ENCODE measurements at regions not wholly inside any gene's neighbourhood (a gene's known extent, or its start where the extent isn't known, plus 50 kb on each side); places are given as distances from the start of the nearest gene placed in this dataset.

GRCh38 chr7:26470691-26471090 lies 179.0 kb downstream of the SNX10 start:
- no peaks in the 10 kb centered on the region for H3K4me1 Mint-ChIP-seq (ENCODE audit: low read depth)
- H3K27ac Mint-ChIP-seq, result no peak overlapping the region
- no peaks in the 10 kb centered on the region for H3K9me3 Mint-ChIP-seq

GRCh38 chr7:26471306-26472075 lies 179.8 kb downstream of the SNX10 start:
- H3K27me3 Mint-ChIP-seq, result peaks cover 16% of the 10 kb centered on the region
- no peak overlapping the region for H3K4me3 Mint-ChIP-seq
- no peaks in the 10 kb centered on the region for H3K4me1 Mint-ChIP-seq (ENCODE audit: low read depth)
- no peaks in the 10 kb centered on the region for H3K9me3 Mint-ChIP-seq
- no peak overlapping the region for H3K27ac Mint-ChIP-seq
- H3K36me3 Mint-ChIP-seq (ENCODE audit: low read depth), result no peaks in the 10 kb centered on the region

More at GRCh38 chr7:26470691-26471090, 179.0 kb downstream of the SNX10 start:
- Mint-ChIP-seq H3K36me3 (ENCODE audit: low read depth) (no peaks in the 10 kb centered on the region), H3K4me3 (no peak overlapping the region), H3K27me3 (peaks cover 9% of the 10 kb centered on the region)

- Mint-ChIP-seq H3K9me3 (no peaks in the 10 kb centered on the region), H3K36me3 (ENCODE audit: low read depth) (no peaks in the 10 kb centered on the region), H3K4me3 (no peak overlapping the region), H3K27ac (no peak overlapping the region), H3K27me3 (peaks cover 16% of the 10 kb centered on the region), H3K4me1 (ENCODE audit: low read depth) (no peaks in the 10 kb centered on the region)
Observed at GRCh38 chr7:26472971-26473370, 181.3 kb downstream of the SNX10 start.

- H3K27me3 Mint-ChIP-seq, result peaks cover 13% of the 10 kb centered on the region
- H3K27ac Mint-ChIP-seq, result no peak overlapping the region
Observed at GRCh38 chr7:26476271-26476670, 184.6 kb downstream of the SNX10 start.

GRCh38 chr7:26477381-26477990 lies 185.8 kb downstream of the SNX10 start:
- no peaks in the 10 kb centered on the region for H3K36me3 Mint-ChIP-seq (ENCODE audit: low read depth)
- no peaks in the 10 kb centered on the region for H3K4me1 Mint-ChIP-seq (ENCODE audit: low read depth)
- peaks cover 13% of the 10 kb centered on the region for H3K27me3 Mint-ChIP-seq
- H3K4me3 Mint-ChIP-seq, result no peak overlapping the region
- no peak overlapping the region for H3K27ac Mint-ChIP-seq
- H3K9me3 Mint-ChIP-seq, result no peaks in the 10 kb centered on the region

More at GRCh38 chr7:26476271-26476670, 184.6 kb downstream of the SNX10 start:
- Mint-ChIP-seq H3K36me3 (ENCODE audit: low read depth) (no peaks in the 10 kb centered on the region), H3K4me1 (ENCODE audit: low read depth) (no peaks in the 10 kb centered on the region), H3K9me3 (no peaks in the 10 kb centered on the region), H3K4me3 (no peak overlapping the region)

GRCh38 chr7:26478550-26478949 lies 186.9 kb downstream of the SNX10 start:
- no peaks in the 10 kb centered on the region for H3K36me3 Mint-ChIP-seq (ENCODE audit: low read depth)
- peaks cover 13% of the 10 kb centered on the region for H3K27me3 Mint-ChIP-seq
- H3K4me3 Mint-ChIP-seq, result no peak overlapping the region
- H3K4me1 Mint-ChIP-seq (ENCODE audit: low read depth), result no peaks in the 10 kb centered on the region
- H3K27ac Mint-ChIP-seq, result no peak overlapping the region
- no peaks in the 10 kb centered on the region for H3K9me3 Mint-ChIP-seq

- Mint-ChIP-seq H3K27me3 (peaks cover 9% of the 10 kb centered on the region), H3K36me3 (ENCODE audit: low read depth) (no peaks in the 10 kb centered on the region), H3K27ac (no peak overlapping the region), H3K4me3 (no peak overlapping the region), H3K4me1 (ENCODE audit: low read depth) (no peaks in the 10 kb centered on the region), H3K9me3 (no peaks in the 10 kb centered on the region)
Observed at GRCh38 chr7:26479581-26479980, 187.9 kb downstream of the SNX10 start.

- Mint-ChIP-seq H3K4me3 (no peak overlapping the region), H3K9me3 (no peaks in the 10 kb centered on the region), H3K36me3 (ENCODE audit: low read depth) (no peaks in the 10 kb centered on the region), H3K27me3 (peaks cover 9% of the 10 kb centered on the region), H3K27ac (no peak overlapping the region), H3K4me1 (ENCODE audit: low read depth) (no peaks in the 10 kb centered on the region)
Observed at GRCh38 chr7:26480156-26480555, 188.5 kb downstream of the SNX10 start.

GRCh38 chr7:26482927-26483326 lies 191.3 kb downstream of the SNX10 start:
- no peak overlapping the region for H3K27ac Mint-ChIP-seq
- H3K4me1 Mint-ChIP-seq (ENCODE audit: low read depth), result no peaks in the 10 kb centered on the region
- no peaks in the 10 kb centered on the region for H3K9me3 Mint-ChIP-seq
- H3K27me3 Mint-ChIP-seq, result no peaks in the 10 kb centered on the region
- no peaks in the 10 kb centered on the region for H3K36me3 Mint-ChIP-seq (ENCODE audit: low read depth)
- H3K4me3 Mint-ChIP-seq, result no peak overlapping the region

- Mint-ChIP-seq H3K4me1 (ENCODE audit: low read depth) (no peaks in the 10 kb centered on the region), H3K27ac (no peak overlapping the region), H3K4me3 (no peak overlapping the region), H3K9me3 (no peaks in the 10 kb centered on the region), H3K27me3 (no peaks in the 10 kb centered on the region), H3K36me3 (ENCODE audit: low read depth) (no peaks in the 10 kb centered on the region)
Observed at GRCh38 chr7:26483843-26484242, 192.2 kb downstream of the SNX10 start.

GRCh38 chr7:26485367-26485934 lies 193.8 kb downstream of the SNX10 start:
- Mint-ChIP-seq H3K27me3 (no peaks in the 10 kb centered on the region), H3K36me3 (ENCODE audit: low read depth) (no peaks in the 10 kb centered on the region), H3K4me3 (no peak overlapping the region), H3K9me3 (no peaks in the 10 kb centered on the region), H3K4me1 (ENCODE audit: low read depth) (no peaks in the 10 kb centered on the region), H3K27ac (no peak overlapping the region)

- Mint-ChIP-seq H3K4me1 (ENCODE audit: low read depth) (no peaks in the 10 kb centered on the region), H3K36me3 (ENCODE audit: low read depth) (no peaks in the 10 kb centered on the region), H3K27ac (no peak overlapping the region), H3K27me3 (no peaks in the 10 kb centered on the region), H3K9me3 (no peaks in the 10 kb centered on the region), H3K4me3 (no peak overlapping the region)
Observed at GRCh38 chr7:26486153-26486552, 194.5 kb downstream of the SNX10 start.

- Mint-ChIP-seq H3K9me3 (no peaks in the 10 kb centered on the region), H3K4me1 (ENCODE audit: low read depth) (no peaks in the 10 kb centered on the region), H3K27me3 (no peaks in the 10 kb centered on the region), H3K36me3 (ENCODE audit: low read depth) (no peaks in the 10 kb centered on the region), H3K4me3 (no peak overlapping the region), H3K27ac (no peak overlapping the region)
Observed at GRCh38 chr7:26487780-26488515, 196.3 kb downstream of the SNX10 start.

GRCh38 chr7:26489391-26489790 lies 197.7 kb downstream of the SNX10 start:
- Mint-ChIP-seq H3K9me3 (no peaks in the 10 kb centered on the region), H3K4me1 (ENCODE audit: low read depth) (no peaks in the 10 kb centered on the region), H3K4me3 (no peak overlapping the region), H3K36me3 (ENCODE audit: low read depth) (no peaks in the 10 kb centered on the region), H3K27me3 (no peaks in the 10 kb centered on the region), H3K27ac (no peak overlapping the region)
